GM12875 (cell line): ENCODE measurements at regions not wholly inside any gene's neighbourhood (a gene's known extent, or its start where the extent isn't known, plus 50 kb on each side); places are given as distances from the start of the nearest gene placed in this dataset.

Experiments used
- H3K4me3 ChIP-seq: one replicate; pipeline ENCODE4 v1.5.1; 2011; ENCODE audit warnings: low read depth, low read length, control low read depth
- CTCF ChIP-seq: IDR thresholded peaks from 2 replicates; pipeline ENCODE4 v1.5.1; 2011; ENCODE audit warnings: low read depth, mild to moderate bottlenecking, control low read depth, inconsistent platforms, low read length, moderate library complexity, borderline replicate concordance; ENCODE audit not compliant: insufficient read depth

GRCh38 chr11:127726367-127726766, 725.8 kb upstream of the KIRREL3 start:
- no peak overlapping the region for H3K4me3 ChIP-seq
- TF ChIP-seq CTCF: no peak

GRCh38 chr11:127723714-127724113, 723.1 kb upstream of the KIRREL3 start:
- no peak overlapping the region for H3K4me3 ChIP-seq
- TF ChIP-seq CTCF: no peak

- H3K4me3 ChIP-seq: no peak overlapping the region
- TF ChIP-seq CTCF: no peak
These were observed 712.7 kb upstream of the KIRREL3 start for GRCh38 chr11:127713226-127713625.

GRCh38 chr11:127711748-127712147, 711.2 kb upstream of the KIRREL3 start:
- no peak overlapping the region for H3K4me3 ChIP-seq
- no peak for TF ChIP-seq CTCF

- H3K4me3 ChIP-seq: no peak overlapping the region
- TF ChIP-seq CTCF: no peak
These were observed 710.3 kb upstream of the KIRREL3 start for GRCh38 chr11:127710831-127711230.

GRCh38 chr11:127709960-127710359, 709.4 kb upstream of the KIRREL3 start:
- H3K4me3 ChIP-seq: no peak overlapping the region
- TF ChIP-seq CTCF: no peak

GRCh38 chr11:127693686-127694085, 693.1 kb upstream of the KIRREL3 start:
- no peak for TF ChIP-seq CTCF
- H3K4me3 ChIP-seq: no peak overlapping the region
